ENCODE measurements at regions not wholly inside any gene's neighbourhood (a gene's known extent, or its start where the extent isn't known, plus 50 kb on each side); places are given as distances from the start of the nearest gene placed in this dataset.
"Not testable (repeated sequence)": the region's sequence is repeated elsewhere in the genome, so short reads cannot be mapped to it uniquely, and the experiment has no call there.

- H3K27me3 ChIP-seq (ENCODE audit: control insufficient read depth in 2 of 2, insufficient read depth in 2 of 2, low read length in 2 of 2); H3K36me3 ChIP-seq (ENCODE audit: control insufficient read depth in 2 of 3, insufficient read depth in 3 of 3, low read length in 3 of 3); H3K4me1 ChIP-seq (ENCODE audit: control insufficient read depth in 2 of 2, insufficient read depth in 2 of 2, low read length in 2 of 2); H3K9me3 ChIP-seq (ENCODE audit: control insufficient read depth in 2 of 3, low read length in 3 of 3); H3K4me1 Mint-ChIP-seq; intact Hi-C loops (cut with micrococcal nuclease); H3K4me3 Mint-ChIP-seq; H3K4me3 ChIP-seq (ENCODE audit: low read length); H3K27ac ChIP-seq (ENCODE audit: low read depth, low read length); DNase-seq; H3K27ac Mint-ChIP-seq; H3K36me3 Mint-ChIP-seq; ATAC-seq; H3K27me3 Mint-ChIP-seq: not testable (repeated sequence)
- POLR2A ChIA-PET, result interaction anchor here (0.6 kb wide), 1 partner anchor 48 kb away, joined by 5 read pairs; no protein-coding TSS in a partner anchor
- H3K9me3 Mint-ChIP-seq, result peaks cover 0 to 48% (median 0%) of the 10 kb centered on the region in 11 donors
- CTCF ChIA-PET, result interaction anchor here (0.6 kb wide), 1 partner anchor 190 kb away, joined by 4 read pairs; no protein-coding TSS in a partner anchor
These were observed 70.2 kb downstream of the ZNF726 start for GRCh38 chr19:23984911-23985310.

- POLR2A ChIA-PET, result no interaction called here
- Histone ChIP-seq H3K27ac (ENCODE audit: low read depth, low read length) (no peak overlapping the region), H3K4me3 (ENCODE audit: low read length) (no peak overlapping the region), H3K4me1 (ENCODE audit: control insufficient read depth in 2 of 2, insufficient read depth in 2 of 2, low read length in 2 of 2) (peaks cover 0 to 5% of the 10 kb centered on the region in 2 donors), H3K36me3 (ENCODE audit: control insufficient read depth in 2 of 3, insufficient read depth in 3 of 3, low read length in 3 of 3) (no peaks in the 10 kb centered on the region), H3K9me3 (ENCODE audit: control insufficient read depth in 2 of 3, low read length in 3 of 3) (no peaks in the 10 kb centered on the region), H3K27me3 (ENCODE audit: control insufficient read depth in 2 of 2, insufficient read depth in 2 of 2, low read length in 2 of 2) (no peaks in the 10 kb centered on the region)
- Mint-ChIP-seq H3K4me3 (no peak overlapping the region), H3K9me3 (peaks cover 0 to 49% (median 0%) of the 10 kb centered on the region in 11 donors), H3K36me3 (peaks cover 0 to 3% (median 0%) of the 10 kb centered on the region in 5 donors), H3K4me1 (peaks cover 0 to 9% (median 3%) of the 10 kb centered on the region in 7 donors), H3K27ac (no peak overlapping the region), H3K27me3 (no peaks in the 10 kb centered on the region)
- no peak for DNase-seq
- ATAC-seq, result peak; percentile 62
- CTCF ChIA-PET, result no interaction called here
- intact Hi-C loops (cut with micrococcal nuclease), result no loop called here
These were observed 71.9 kb downstream of the ZNF726 start for GRCh38 chr19:23986623-23987022.

GRCh38 chr19:23991170-23991569 is 76.5 kb downstream of the ZNF726 start:
- H3K4me1 ChIP-seq (ENCODE audit: control insufficient read depth in 2 of 2, insufficient read depth in 2 of 2, low read length in 2 of 2), result peaks cover 10 to 12% of the 10 kb centered on the region in 2 donors
- DNase-seq (no peak), ATAC-seq (no peak)
- H3K27me3 ChIP-seq (ENCODE audit: control insufficient read depth in 2 of 2, insufficient read depth in 2 of 2, low read length in 2 of 2), result no peaks in the 10 kb centered on the region
- CTCF ChIA-PET, result no interaction called here
- peaks cover 2 to 50% (median 13%) of the 10 kb centered on the region in 11 donors for H3K9me3 Mint-ChIP-seq
- POLR2A ChIA-PET, result no interaction called here
- intact Hi-C loops (cut with micrococcal nuclease), result no loop called here
- H3K36me3 ChIP-seq (ENCODE audit: control insufficient read depth in 2 of 3, insufficient read depth in 3 of 3, low read length in 3 of 3), result no peaks in the 10 kb centered on the region
- peak overlapping the region in 2 of 10 donors; percentile 61 to 77 for H3K4me3 Mint-ChIP-seq
- H3K4me1 Mint-ChIP-seq, result peaks cover 5 to 24% (median 14%) of the 10 kb centered on the region in 7 donors
- H3K4me3 ChIP-seq (ENCODE audit: low read length), result no peak overlapping the region
- no peak overlapping the region for H3K27ac ChIP-seq (ENCODE audit: low read depth, low read length)
- no peaks in the 10 kb centered on the region for H3K27me3 Mint-ChIP-seq
- H3K27ac Mint-ChIP-seq, result no peak overlapping the region
- no peaks in the 10 kb centered on the region for H3K9me3 ChIP-seq (ENCODE audit: control insufficient read depth in 2 of 3, low read length in 3 of 3)
- H3K36me3 Mint-ChIP-seq, result peaks cover 0 to 5% (median 0%) of the 10 kb centered on the region in 5 donors

GRCh38 chr19:23992348-23992747 is 77.7 kb downstream of the ZNF726 start:
- ChIA-PET POLR2A (no interaction called here), CTCF (no interaction called here)
- H3K9me3 Mint-ChIP-seq, result peaks cover 13 to 54% (median 23%) of the 10 kb centered on the region in 11 donors
- DNase-seq (peak in 4 of 9 donors; percentile 1 to 15 (median 12)), ATAC-seq (peak; percentile 45)
- no peak overlapping the region for H3K27ac ChIP-seq (ENCODE audit: low read depth, low read length)
- H3K27me3 Mint-ChIP-seq, result no peaks in the 10 kb centered on the region
- peaks cover 0 to 4% (median 0%) of the 10 kb centered on the region in 3 experiments for H3K9me3 ChIP-seq (ENCODE audit: control insufficient read depth in 2 of 3, low read length in 3 of 3)
- intact Hi-C loops (cut with micrococcal nuclease), result no loop called here
- no peaks in the 10 kb centered on the region for H3K36me3 ChIP-seq (ENCODE audit: control insufficient read depth in 2 of 3, insufficient read depth in 3 of 3, low read length in 3 of 3)
- H3K36me3 Mint-ChIP-seq, result peaks cover 0 to 15% (median 6%) of the 10 kb centered on the region in 5 donors
- peak overlapping the region in 8 of 10 donors; percentile 13 to 77 (median 44) for H3K4me3 Mint-ChIP-seq
- H3K4me3 ChIP-seq (ENCODE audit: low read length), result peak overlapping the region; percentile 29
- H3K27ac Mint-ChIP-seq, result peak overlapping the region in 7 of 9 donors; percentile 7 to 65 (median 45)
- peaks cover 5 to 24% (median 14%) of the 10 kb centered on the region in 7 donors for H3K4me1 Mint-ChIP-seq
- no peaks in the 10 kb centered on the region for H3K27me3 ChIP-seq (ENCODE audit: control insufficient read depth in 2 of 2, insufficient read depth in 2 of 2, low read length in 2 of 2)
- H3K4me1 ChIP-seq (ENCODE audit: control insufficient read depth in 2 of 2, insufficient read depth in 2 of 2, low read length in 2 of 2), result peaks cover 10 to 12% of the 10 kb centered on the region in 2 donors

- Histone ChIP-seq H3K4me1 (ENCODE audit: control insufficient read depth in 2 of 2, insufficient read depth in 2 of 2, low read length in 2 of 2) (peaks cover 10 to 12% of the 10 kb centered on the region in 2 donors), H3K36me3 (ENCODE audit: control insufficient read depth in 2 of 3, insufficient read depth in 3 of 3, low read length in 3 of 3) (no peaks in the 10 kb centered on the region), H3K9me3 (ENCODE audit: control insufficient read depth in 2 of 3, low read length in 3 of 3) (peaks cover 0 to 10% (median 0%) of the 10 kb centered on the region in 3 experiments), H3K27ac (ENCODE audit: low read depth, low read length) (no peak overlapping the region), H3K27me3 (ENCODE audit: control insufficient read depth in 2 of 2, insufficient read depth in 2 of 2, low read length in 2 of 2) (no peaks in the 10 kb centered on the region), H3K4me3 (ENCODE audit: low read length) (no peak overlapping the region)
- intact Hi-C loops (cut with micrococcal nuclease), result no loop called here
- no peaks in the 10 kb centered on the region for H3K27me3 Mint-ChIP-seq
- no peak overlapping the region for H3K4me3 Mint-ChIP-seq
- ATAC-seq (no peak), DNase-seq (no peak)
- POLR2A ChIA-PET, result no interaction called here
- CTCF ChIA-PET, result no interaction called here
- peaks cover 0 to 16% (median 7%) of the 10 kb centered on the region in 5 donors for H3K36me3 Mint-ChIP-seq
- H3K4me1 Mint-ChIP-seq, result peaks cover 5 to 24% (median 14%) of the 10 kb centered on the region in 7 donors
- H3K27ac Mint-ChIP-seq, result no peak overlapping the region
- H3K9me3 Mint-ChIP-seq, result peaks cover 13 to 56% (median 22%) of the 10 kb centered on the region in 11 donors
These were observed 78.8 kb downstream of the ZNF726 start for GRCh38 chr19:23993440-23993839.

GRCh38 chr19:23996549-23996948 is 81.9 kb downstream of the ZNF726 start:
- intact Hi-C loops (cut with micrococcal nuclease), result no loop called here
- DNase-seq (peak in 1 of 9 donors; percentile 6), ATAC-seq (no peak)
- Mint-ChIP-seq H3K9me3 (peaks cover 17 to 70% (median 37%) of the 10 kb centered on the region in 11 donors), H3K4me1 (peaks cover 4 to 16% (median 11%) of the 10 kb centered on the region in 7 donors), H3K27me3 (no peaks in the 10 kb centered on the region), H3K4me3 (no peak overlapping the region), H3K36me3 (peaks cover 0 to 23% (median 8%) of the 10 kb centered on the region in 5 donors), H3K27ac (no peak overlapping the region)
- H3K27me3 ChIP-seq (ENCODE audit: control insufficient read depth in 2 of 2, insufficient read depth in 2 of 2, low read length in 2 of 2), result no peaks in the 10 kb centered on the region
- H3K4me1 ChIP-seq (ENCODE audit: control insufficient read depth in 2 of 2, insufficient read depth in 2 of 2, low read length in 2 of 2), result peaks cover 7 to 10% of the 10 kb centered on the region in 2 donors
- peaks cover 0 to 13% (median 0%) of the 10 kb centered on the region in 3 experiments for H3K9me3 ChIP-seq (ENCODE audit: control insufficient read depth in 2 of 3, low read length in 3 of 3)
- H3K36me3 ChIP-seq (ENCODE audit: control insufficient read depth in 2 of 3, insufficient read depth in 3 of 3, low read length in 3 of 3), result no peaks in the 10 kb centered on the region
- ChIA-PET POLR2A (no interaction called here), CTCF (no interaction called here)
- no peak overlapping the region for H3K4me3 ChIP-seq (ENCODE audit: low read length)
- H3K27ac ChIP-seq (ENCODE audit: low read depth, low read length), result no peak overlapping the region

GRCh38 chr19:23998568-23998967 is 83.9 kb downstream of the ZNF726 start:
- H3K36me3 ChIP-seq (ENCODE audit: control insufficient read depth in 2 of 3, insufficient read depth in 3 of 3, low read length in 3 of 3), result no peaks in the 10 kb centered on the region
- ATAC-seq, result no peak
- H3K27me3 ChIP-seq (ENCODE audit: control insufficient read depth in 2 of 2, insufficient read depth in 2 of 2, low read length in 2 of 2), result no peaks in the 10 kb centered on the region
- H3K4me1 ChIP-seq (ENCODE audit: control insufficient read depth in 2 of 2, insufficient read depth in 2 of 2, low read length in 2 of 2), result no peaks in the 10 kb centered on the region
- no peak overlapping the region for H3K4me3 Mint-ChIP-seq
- no peaks in the 10 kb centered on the region for H3K27me3 Mint-ChIP-seq
- ChIA-PET CTCF (no interaction called here), POLR2A (no interaction called here)
- H3K4me3 ChIP-seq (ENCODE audit: low read length), result no peak overlapping the region
- no peak overlapping the region for H3K27ac ChIP-seq (ENCODE audit: low read depth, low read length)
- peaks cover 0 to 23% (median 8%) of the 10 kb centered on the region in 5 donors for H3K36me3 Mint-ChIP-seq
- H3K9me3 Mint-ChIP-seq, result peaks cover 15 to 76% (median 37%) of the 10 kb centered on the region in 11 donors
- no peak for DNase-seq
- H3K27ac Mint-ChIP-seq, result no peak overlapping the region
- intact Hi-C loops (cut with micrococcal nuclease), result no loop called here
- peaks cover 0 to 13% (median 0%) of the 10 kb centered on the region in 3 experiments for H3K9me3 ChIP-seq (ENCODE audit: control insufficient read depth in 2 of 3, low read length in 3 of 3)
- peaks cover 0 to 3% (median 0%) of the 10 kb centered on the region in 7 donors for H3K4me1 Mint-ChIP-seq

Data from naive thymus-derived CD4-positive, alpha-beta T cell (primary cell).